BLaER1 treated with 17β-estradiol and CSF1 and Interleukin-3, amounts not matched to agents 10 nM and 100 nM (cell line): ENCODE measurements at regions not wholly inside any gene's neighbourhood (a gene's known extent, or its start where the extent isn't known, plus 50 kb on each side); places are given as distances from the start of the nearest gene placed in this dataset.

Experiments used
- H3K27ac ChIP-seq, 11 experiments: shearing (Covaris generic); formaldehyde crosslinking; 2 replicates each; pipeline ENCODE4 v1.8.1; 2022
- H3K27me3 ChIP-seq, 11 experiments: shearing (Covaris generic); formaldehyde crosslinking; 2 replicates each; pipeline ENCODE4 v1.8.1; 2022
- H3K36me3 ChIP-seq, 11 experiments: shearing (Covaris generic); formaldehyde crosslinking; 2 replicates each; pipeline ENCODE4 v1.8.1; 2022
- H3K4me1 ChIP-seq, 10 experiments: shearing (Covaris generic); formaldehyde crosslinking; 2 replicates each; pipeline ENCODE4 v1.8.1; 2022
- H3K4me2 ChIP-seq, 11 experiments: shearing (Covaris generic); formaldehyde crosslinking; 2 replicates each; pipeline ENCODE4 v1.8.1; 2022
- H3K4me3 ChIP-seq, 10 experiments: shearing (Covaris generic); formaldehyde crosslinking; 2 replicates each; pipeline ENCODE4 v1.8.1; 2022
- H3K9ac ChIP-seq, 11 experiments: shearing (Covaris generic); formaldehyde crosslinking; 2 replicates each; pipeline ENCODE4 v1.8.1; 2022
- H3K9me3 ChIP-seq, 11 experiments: shearing (Covaris generic); formaldehyde crosslinking; replicated peaks in 1 of 11; 2 replicates each; pipeline ENCODE4 v1.8.1; 2022
- H4K20me1 ChIP-seq, 11 experiments: shearing (Covaris generic); formaldehyde crosslinking; 2 replicates each; pipeline ENCODE4 v1.8.1; 2022
- Cebpa-rat ChIP-seq, 11 experiments: shearing (Covaris generic); IDR thresholded peaks; 2 replicates each; pipeline ENCODE4 v1.8.1; 2022

DNA sequence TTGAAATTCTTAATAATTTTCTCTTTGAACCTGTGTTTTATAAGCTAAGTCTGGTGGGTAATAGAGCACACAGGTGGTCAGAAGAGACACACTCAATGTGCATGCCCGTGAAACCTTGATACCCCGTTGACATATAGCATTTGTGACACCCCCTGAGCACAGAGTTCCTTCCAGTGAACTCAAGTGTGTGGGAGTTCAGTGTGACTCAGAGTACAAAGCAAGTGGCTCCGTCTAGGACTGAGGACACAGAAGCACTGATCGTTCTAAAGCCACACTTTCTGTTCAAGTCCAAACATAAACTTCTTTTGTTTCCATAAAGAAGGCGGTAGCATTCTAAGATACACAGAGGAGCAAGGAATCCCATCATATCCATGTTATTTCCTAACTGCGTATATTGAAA, 523.6 kb downstream of the PID1 start:
- Histone ChIP-seq H3K27ac (no peak overlapping the region), H4K20me1 (no peaks in the 10 kb centered on the region), H3K4me1 (no peaks in the 10 kb centered on the region), H3K27me3 (no peaks in the 10 kb centered on the region), H3K4me2 (no peak overlapping the region), H3K4me3 (no peak overlapping the region), H3K9ac (no peak overlapping the region), H3K36me3 (no peaks in the 10 kb centered on the region), H3K9me3 (no peaks in the 10 kb centered on the region)
- no peak for TF ChIP-seq Cebpa-rat (IDR thresholded peaks at IDR 0.05)

- H3K4me2 ChIP-seq, result no peak overlapping the region
- TF ChIP-seq Cebpa-rat (IDR thresholded peaks at IDR 0.05), result no peak
- no peaks in the 10 kb centered on the region for H3K36me3 ChIP-seq
- H3K27ac ChIP-seq, result no peak overlapping the region
- no peak overlapping the region for H3K9ac ChIP-seq
- no peaks in the 10 kb centered on the region for H3K4me1 ChIP-seq
- no peak overlapping the region for H3K4me3 ChIP-seq
- H3K27me3 ChIP-seq, result no peaks in the 10 kb centered on the region
- no peaks in the 10 kb centered on the region for H4K20me1 ChIP-seq
- H3K9me3 ChIP-seq, result peaks cover 0 to 6% (median 0%) of the 10 kb centered on the region in 11 experiments; a peak in 1 of 22 replicates
These were observed 532.3 kb downstream of the PID1 start for GRCh38 chr2:228738671-228739380.

- H3K4me3 ChIP-seq, result no peak overlapping the region
- no peak for TF ChIP-seq Cebpa-rat (IDR thresholded peaks at IDR 0.05)
- H3K4me2 ChIP-seq, result no peak overlapping the region
- no peaks in the 10 kb centered on the region for H3K4me1 ChIP-seq
- H3K9me3 ChIP-seq, result peaks cover 0 to 3% (median 0%) of the 10 kb centered on the region in 11 experiments; a peak in 2 of 22 replicates
- H3K36me3 ChIP-seq, result no peaks in the 10 kb centered on the region
- no peaks in the 10 kb centered on the region for H3K27me3 ChIP-seq
- no peak overlapping the region for H3K9ac ChIP-seq
- no peak overlapping the region for H3K27ac ChIP-seq
- H4K20me1 ChIP-seq, result no peaks in the 10 kb centered on the region
These were observed 535.4 kb downstream of the PID1 start for GRCh38 chr2:228735697-228736096.

DNA sequence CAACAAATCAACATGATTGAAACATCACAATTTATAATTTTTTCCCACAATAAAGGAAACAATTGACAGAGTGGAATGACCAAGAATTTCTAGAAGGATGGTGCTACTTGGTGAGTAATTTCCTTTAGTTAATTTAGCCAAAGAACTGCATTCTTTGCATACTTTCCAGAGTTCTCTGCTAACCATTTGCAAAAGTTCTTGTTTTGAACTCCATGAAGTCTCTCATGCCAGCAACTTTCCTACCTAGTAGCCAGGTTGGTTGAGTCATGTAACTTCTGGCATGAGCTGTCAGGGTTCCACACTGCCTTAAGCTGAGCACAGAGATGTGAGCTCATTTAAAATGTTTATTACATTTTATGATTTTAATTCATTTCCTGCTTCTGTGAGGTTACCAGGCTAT, 539.6 kb downstream of the PID1 start:
- no peak overlapping the region for H3K27ac ChIP-seq
- H3K4me2 ChIP-seq, result no peak overlapping the region
- no peak overlapping the region for H3K9ac ChIP-seq
- no peaks in the 10 kb centered on the region for H4K20me1 ChIP-seq
- H3K4me1 ChIP-seq, result no peaks in the 10 kb centered on the region
- H3K36me3 ChIP-seq, result no peaks in the 10 kb centered on the region
- H3K4me3 ChIP-seq, result no peak overlapping the region
- H3K9me3 ChIP-seq, result peaks cover 5 to 22% (median 10%) of the 10 kb centered on the region in 11 experiments; a peak in 17 of 22 replicates
- TF ChIP-seq Cebpa-rat (IDR thresholded peaks at IDR 0.05), result no peak
- no peaks in the 10 kb centered on the region for H3K27me3 ChIP-seq

DNA sequence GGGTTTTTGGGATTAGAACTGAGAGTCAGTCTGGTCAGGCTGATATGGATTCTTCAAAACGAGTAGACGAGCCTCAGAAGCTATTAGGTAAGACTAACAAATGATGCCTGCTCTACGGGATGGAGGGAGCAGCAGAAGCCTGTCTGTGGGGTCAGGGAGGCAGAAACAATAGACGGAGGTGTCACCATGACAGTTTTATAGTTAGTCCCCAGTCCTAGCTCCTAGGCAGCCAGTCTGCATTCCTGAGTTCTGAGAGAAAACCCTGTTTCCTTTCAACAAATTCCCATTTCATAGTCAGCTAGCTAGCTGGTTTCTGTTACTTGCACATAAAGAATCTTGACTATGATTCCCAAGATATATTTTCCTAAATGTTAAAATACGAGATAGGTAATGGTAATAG, 542.1 kb downstream of the PID1 start:
- Histone ChIP-seq H3K36me3 (no peaks in the 10 kb centered on the region), H3K4me1 (no peaks in the 10 kb centered on the region), H3K4me2 (no peak overlapping the region), H4K20me1 (no peaks in the 10 kb centered on the region), H3K27me3 (no peaks in the 10 kb centered on the region), H3K4me3 (no peak overlapping the region), H3K27ac (no peak overlapping the region), H3K9me3 (peaks cover 6 to 39% (median 20%) of the 10 kb centered on the region in 11 experiments; a peak in 18 of 22 replicates), H3K9ac (no peak overlapping the region)
- no peak for TF ChIP-seq Cebpa-rat (IDR thresholded peaks at IDR 0.05)

DNA sequence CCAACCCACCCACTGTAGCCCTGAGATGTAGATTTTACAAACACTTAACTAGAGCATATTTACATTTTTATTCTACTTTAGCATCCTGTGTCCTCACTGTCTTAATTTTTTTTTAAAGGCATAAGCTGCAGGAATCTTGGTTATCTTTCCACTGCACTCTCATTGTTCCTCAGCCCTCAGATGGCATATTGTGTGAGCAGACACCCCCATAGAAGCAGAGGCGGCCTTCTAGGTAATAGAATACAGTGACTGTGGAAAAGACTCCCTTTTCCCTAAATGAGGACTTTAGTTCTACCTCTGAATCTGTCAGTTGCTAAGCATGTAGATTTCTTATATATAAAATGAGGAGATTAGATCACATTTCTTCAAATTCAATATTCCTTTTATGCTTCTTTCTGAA, 543.5 kb upstream of the SPHKAP start:
- H3K9ac ChIP-seq, result no peak overlapping the region
- no peak overlapping the region for H3K4me2 ChIP-seq
- no peak for TF ChIP-seq Cebpa-rat (IDR thresholded peaks at IDR 0.05)
- H3K27me3 ChIP-seq, result no peaks in the 10 kb centered on the region
- H3K4me3 ChIP-seq, result no peak overlapping the region
- no peaks in the 10 kb centered on the region for H4K20me1 ChIP-seq
- peaks cover 0 to 27% (median 24%) of the 10 kb centered on the region in 10 experiments; a peak in 15 of 20 replicates for H3K4me1 ChIP-seq
- H3K36me3 ChIP-seq, result no peaks in the 10 kb centered on the region
- H3K9me3 ChIP-seq, result peaks cover 6 to 35% (median 20%) of the 10 kb centered on the region in 11 experiments; a peak in 18 of 22 replicates
- H3K27ac ChIP-seq, result no peak overlapping the region

DNA sequence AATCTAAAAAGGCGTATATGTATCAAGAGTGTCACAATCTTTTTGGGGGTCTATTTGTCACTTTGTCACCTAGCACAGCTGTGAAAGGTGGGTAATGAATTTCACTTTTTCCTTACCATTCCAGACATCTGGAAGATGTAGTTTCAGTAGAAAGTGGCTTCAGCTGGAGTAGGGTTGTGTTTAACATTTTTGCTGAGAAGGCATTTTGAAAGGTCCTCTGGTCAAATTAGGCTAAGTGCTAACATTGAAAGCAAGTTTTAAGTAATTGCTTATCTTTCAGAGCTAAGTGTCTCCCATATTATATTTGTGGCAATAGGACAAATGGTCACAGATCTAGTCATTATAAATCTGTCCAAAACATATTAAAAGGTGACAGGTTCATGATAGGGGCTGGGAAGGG, 542.1 kb upstream of the SPHKAP start:
- no peak overlapping the region for H3K4me2 ChIP-seq
- no peaks in the 10 kb centered on the region for H4K20me1 ChIP-seq
- H3K4me3 ChIP-seq, result no peak overlapping the region
- no peak overlapping the region for H3K27ac ChIP-seq
- no peak for TF ChIP-seq Cebpa-rat (IDR thresholded peaks at IDR 0.05)
- H3K9ac ChIP-seq, result no peak overlapping the region
- H3K4me1 ChIP-seq, result peaks cover 0 to 37% (median 32%) of the 10 kb centered on the region in 10 experiments; a peak in 17 of 20 replicates
- no peaks in the 10 kb centered on the region for H3K27me3 ChIP-seq
- no peaks in the 10 kb centered on the region for H3K36me3 ChIP-seq
- H3K9me3 ChIP-seq, result peaks cover 6 to 33% (median 21%) of the 10 kb centered on the region in 11 experiments; a peak in 18 of 22 replicates

GRCh38 chr2:228722311-228722710, 540.8 kb upstream of the SPHKAP start:
- Histone ChIP-seq H3K4me2 (peak overlapping the region in 7 of 11 experiments; percentile 16 to 77 (median 43); a peak in 6 of 22 replicates), H3K27ac (0 out of 22 replicates have a peak overlapping the region, but pooled peaks of 1 of the 11 experiments have one; percentile 16), H3K27me3 (no peaks in the 10 kb centered on the region), H3K4me3 (no peak overlapping the region), H4K20me1 (no peaks in the 10 kb centered on the region), H3K4me1 (peaks cover 0 to 43% (median 34%) of the 10 kb centered on the region in 10 experiments; a peak in 17 of 20 replicates), H3K9ac (no peak overlapping the region), H3K36me3 (no peaks in the 10 kb centered on the region), H3K9me3 (peaks cover 2 to 39% (median 23%) of the 10 kb centered on the region in 11 experiments; a peak in 19 of 22 replicates)
- TF ChIP-seq Cebpa-rat (IDR thresholded peaks at IDR 0.05), result no peak

GRCh38 chr2:228720895-228721294, 539.4 kb upstream of the SPHKAP start:
- no peak overlapping the region; a peak in 1 of 20 replicates for H3K4me3 ChIP-seq
- H3K9me3 ChIP-seq, result peaks cover 3 to 38% (median 20%) of the 10 kb centered on the region in 11 experiments; a peak in 21 of 22 replicates
- H4K20me1 ChIP-seq, result no peaks in the 10 kb centered on the region
- no peaks in the 10 kb centered on the region for H3K36me3 ChIP-seq
- peaks cover 0 to 47% (median 34%) of the 10 kb centered on the region in 10 experiments; a peak in 17 of 20 replicates for H3K4me1 ChIP-seq
- no peak overlapping the region for H3K9ac ChIP-seq
- peak overlapping the region in 8 of 11 experiments; percentile 17 to 82 (median 64); a peak in 15 of 22 replicates for H3K4me2 ChIP-seq
- no peaks in the 10 kb centered on the region for H3K27me3 ChIP-seq
- no peak for TF ChIP-seq Cebpa-rat (IDR thresholded peaks at IDR 0.05)
- peak overlapping the region in 2 of 11 experiments; percentile 35 to 56; a peak in 2 of 22 replicates for H3K27ac ChIP-seq
